Hepatocyte (in vitro differentiated cells): ENCODE measurements at regions not wholly inside any gene's neighbourhood (a gene's known extent, or its start where the extent isn't known, plus 50 kb on each side); places are given as distances from the start of the nearest gene placed in this dataset.

Source experiments
- DNase-seq: peaks from one replicate; pipeline ENCODE4 v3.0.0-alpha.2; 2016; ENCODE audit warnings: low spot score
- H2AFZ ChIP-seq: fragments of 200-600 bp; sonication (generic); 2 replicates; pipeline ENCODE4 v1.6.0; 2016; ENCODE audit warnings: antibody characterized with exemption, mild to moderate bottlenecking
- H3K27ac ChIP-seq: fragments of 200-600 bp; sonication (generic); 2 replicates; pipeline ENCODE4 v1.5.1; 2016; ENCODE audit warnings: mild to moderate bottlenecking
- H3K27me3 ChIP-seq: fragments of 200-600 bp; sonication (generic); 2 replicates; pipeline ENCODE4 v1.6.1; 2016
- H3K36me3 ChIP-seq: fragments of 200-600 bp; sonication (generic); replicated peaks from 2 replicates; pipeline ENCODE4 v1.5.1; 2016; ENCODE audit warnings: low read depth; ENCODE audit not compliant: insufficient read depth
- H3K4me1 ChIP-seq: fragments of 200-600 bp; sonication (generic); 2 replicates; pipeline ENCODE4 v1.5.1; 2016; ENCODE audit warnings: mild to moderate bottlenecking, moderate library complexity; ENCODE audit not compliant: insufficient read depth
- H3K4me2 ChIP-seq: fragments of 200-600 bp; sonication (generic); 2 replicates; pipeline ENCODE4 v1.6.0; 2016
- H3K4me3 ChIP-seq: fragments of 200-600 bp; sonication (generic); 2 replicates; pipeline ENCODE4 v1.5.1; 2016; ENCODE audit warnings: mild to moderate bottlenecking
- H3K79me2 ChIP-seq: fragments of 200-600 bp; sonication (generic); 2 replicates; pipeline ENCODE4 v1.6.0; 2017; ENCODE audit warnings: mild to moderate bottlenecking
- H3K9me2 ChIP-seq: fragments of 200-600 bp; sonication (generic); replicated peaks from 2 replicates; pipeline ENCODE4 v1.6.0; 2017; ENCODE audit warnings: mild to moderate bottlenecking; ENCODE audit not compliant: insufficient read depth
- H3K9me3 ChIP-seq: fragments of 200-600 bp; sonication (generic); 2 replicates; pipeline ENCODE4 v1.5.1; 2016; ENCODE audit warnings: low read depth, mild to moderate bottlenecking
- H4K20me1 ChIP-seq: fragments of 200-600 bp; sonication (generic); 2 replicates; pipeline ENCODE4 v1.6.0; 2016; ENCODE audit warnings: mild to moderate bottlenecking; ENCODE audit not compliant: insufficient read depth, poor library complexity, severe bottlenecking
- CTCF ChIP-seq: fragments of 200-600 bp; sonication (generic); IDR thresholded peaks from 2 replicates; pipeline ENCODE4 v1.5.1; 2016; ENCODE audit warnings: antibody characterized with exemption, mild to moderate bottlenecking; ENCODE audit not compliant: poor library complexity
- EZH2 ChIP-seq: fragments of 200-600 bp; sonication (generic); IDR thresholded peaks from 2 replicates; pipeline ENCODE4 v1.6.1; 2016; ENCODE audit warnings: antibody characterized with exemption, mild to moderate bottlenecking, borderline replicate concordance
- EZH2phosphoT487 ChIP-seq: fragments of 200-600 bp; sonication (generic); IDR thresholded peaks from one replicate; pipeline ENCODE4 v1.6.1; 2018; ENCODE audit warnings: antibody characterized with exemption, mild to moderate bottlenecking, low read depth, moderate library complexity; ENCODE audit not compliant: unreplicated experiment, severe bottlenecking
- WGBS: methylation state at CpG from one replicate; pipeline ENCODE4 v1.1.6; 2016; ENCODE audit warnings: low lambda C conversion rate; ENCODE audit errors: missing lambda C conversion rate; 5-methylcytosine and 5-hydroxymethylcytosine counted together

DNA sequence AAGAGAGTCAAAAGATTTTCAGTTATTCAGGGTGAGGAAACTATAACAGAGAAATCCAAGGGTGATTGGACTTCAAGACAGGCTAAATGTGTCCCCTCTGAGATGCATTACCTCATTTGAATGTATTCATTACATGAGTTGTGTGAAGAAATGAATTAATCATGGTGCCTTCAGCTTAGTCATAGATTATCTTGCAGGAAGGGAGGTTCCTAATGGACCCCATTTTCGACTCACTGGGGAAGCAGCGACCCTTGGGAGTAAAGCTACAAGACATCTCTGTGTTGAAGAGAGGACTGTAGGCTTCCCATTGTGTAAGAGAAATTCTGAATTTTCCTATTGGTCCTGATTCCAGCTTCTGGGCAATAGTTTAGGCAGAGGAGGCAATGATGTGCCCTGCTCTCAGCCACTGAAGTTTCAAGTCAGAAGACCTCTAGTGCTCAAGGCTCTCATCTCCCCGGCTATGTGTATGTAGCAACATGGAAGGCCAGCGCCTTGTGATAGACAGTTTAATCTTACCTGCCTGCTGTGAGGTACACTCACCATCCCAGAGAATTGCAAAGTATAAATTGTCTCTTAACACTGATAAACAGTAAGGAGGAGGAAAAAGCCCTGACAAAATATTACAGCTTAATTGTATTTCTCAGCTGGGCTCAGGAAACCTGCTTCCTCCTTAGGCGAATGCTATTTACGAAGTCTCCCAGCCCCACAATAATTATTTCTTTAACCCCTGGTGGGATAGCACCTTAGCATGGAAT lies 133.8 kb downstream of the PDCD6IP start:
- Histone ChIP-seq H2AFZ (no peak overlapping the region), H4K20me1 (no peaks in the 10 kb centered on the region), H3K4me2 (no peak overlapping the region), H3K27me3 (no peaks in the 10 kb centered on the region), H3K79me2 (no peaks in the 10 kb centered on the region), H3K4me3 (no peak overlapping the region), H3K9me3 (no peaks in the 10 kb centered on the region), H3K4me1 (no peaks in the 10 kb centered on the region), H3K9me2 (no peaks in the 10 kb centered on the region), H3K36me3 (no peaks in the 10 kb centered on the region), H3K27ac (no peak overlapping the region)
- no peak for DNase-seq
- TF ChIP-seq EZH2phosphoT487 (no peak), EZH2 (no peak), CTCF (no peak)
- WGBS, result 80% methylated on average over 6 of the region's 6 CpGs

GRCh38 chr3:33936171-33936920 lies 137.9 kb downstream of the PDCD6IP start:
- H3K79me2 ChIP-seq, result no peaks in the 10 kb centered on the region
- WGBS, result 77% methylated on average over 3 of the region's 3 CpGs
- no peak for DNase-seq
- H3K4me1 ChIP-seq, result no peaks in the 10 kb centered on the region
- no peak overlapping the region for H3K27ac ChIP-seq
- no peaks in the 10 kb centered on the region for H3K9me2 ChIP-seq
- no peaks in the 10 kb centered on the region for H3K36me3 ChIP-seq
- no peaks in the 10 kb centered on the region for H3K9me3 ChIP-seq
- H3K4me2 ChIP-seq, result no peak overlapping the region
- no peaks in the 10 kb centered on the region for H3K27me3 ChIP-seq
- H2AFZ ChIP-seq, result no peak overlapping the region
- TF ChIP-seq EZH2phosphoT487 (no peak), CTCF (no peak), EZH2 (no peak)
- H4K20me1 ChIP-seq, result no peaks in the 10 kb centered on the region
- H3K4me3 ChIP-seq, result no peak overlapping the region

GRCh38 chr3:33936921-33937525 lies 138.6 kb downstream of the PDCD6IP start:
- 60% methylated on average over 1 of the region's 1 CpG for WGBS

More at GRCh38 chr3:33936921-33937525, 138.6 kb downstream of the PDCD6IP start:
- Histone ChIP-seq H3K4me1 (no peaks in the 10 kb centered on the region), H3K36me3 (no peaks in the 10 kb centered on the region), H3K9me3 (no peaks in the 10 kb centered on the region), H3K4me3 (no peak overlapping the region), H4K20me1 (no peaks in the 10 kb centered on the region), H2AFZ (no peak overlapping the region), H3K27me3 (no peaks in the 10 kb centered on the region), H3K9me2 (no peaks in the 10 kb centered on the region), H3K4me2 (no peak overlapping the region), H3K27ac (no peak overlapping the region), H3K79me2 (no peaks in the 10 kb centered on the region)
- DNase-seq, result no peak
- no peak for TF ChIP-seq EZH2
- TF ChIP-seq EZH2phosphoT487, result no peak
- TF ChIP-seq CTCF, result no peak
